ENCODE measurements at regions not wholly inside any gene's neighbourhood (a gene's known extent, or its start where the extent isn't known, plus 50 kb on each side); places are given as distances from the start of the nearest gene placed in this dataset.
"Not testable (repeated sequence)": the region's sequence is repeated elsewhere in the genome, so short reads cannot be mapped to it uniquely, and the experiment has no call there.

GRCh38 chr14:71430321-71430677 is 501.9 kb upstream of the RGS6 start:
- no peaks in the 10 kb centered on the region for H3K27me3 ChIP-seq (ENCODE audit: control insufficient read depth in 2 of 2, insufficient read depth in 2 of 2, low read length in 2 of 2)
- H3K9me3 ChIP-seq (ENCODE audit: control insufficient read depth in 2 of 2, low read length in 2 of 2) = peaks cover 0 to 3% of the 10 kb centered on the region in 2 donors
- no peak overlapping the region for H3K9ac ChIP-seq (ENCODE audit: low read depth in 1 of 2, low read length in 2 of 2)
- H3K4me1 ChIP-seq (ENCODE audit: control insufficient read depth in 2 of 2, insufficient read depth in 2 of 2, low read length in 2 of 2) = peaks cover 4 to 8% of the 10 kb centered on the region in 2 donors
- no peak overlapping the region for H3K4me3 ChIP-seq (ENCODE audit: low read length in 2 of 2)
- no peak overlapping the region for H3K27ac ChIP-seq (ENCODE audit: low read depth in 2 of 2, low read length in 2 of 2)
- no peaks in the 10 kb centered on the region for H3K36me3 ChIP-seq (ENCODE audit: control insufficient read depth in 2 of 2, insufficient read depth in 2 of 2, low read length in 2 of 2)

- no peaks in the 10 kb centered on the region for H3K27me3 ChIP-seq (ENCODE audit: control insufficient read depth in 2 of 2, insufficient read depth in 2 of 2, low read length in 2 of 2)
- no peaks in the 10 kb centered on the region for H3K36me3 ChIP-seq (ENCODE audit: control insufficient read depth in 2 of 2, insufficient read depth in 2 of 2, low read length in 2 of 2)
- no peak overlapping the region for H3K4me3 ChIP-seq (ENCODE audit: low read length in 2 of 2)
- H3K27ac ChIP-seq (ENCODE audit: low read depth in 2 of 2, low read length in 2 of 2) = no peak overlapping the region
- H3K9ac ChIP-seq (ENCODE audit: low read depth in 1 of 2, low read length in 2 of 2) = no peak overlapping the region
- H3K4me1 ChIP-seq (ENCODE audit: control insufficient read depth in 2 of 2, insufficient read depth in 2 of 2, low read length in 2 of 2) = peaks cover 4 to 8% of the 10 kb centered on the region in 2 donors
- no peaks in the 10 kb centered on the region for H3K9me3 ChIP-seq (ENCODE audit: control insufficient read depth in 2 of 2, low read length in 2 of 2)
Measured at GRCh38 chr14:71430678-71431376, 501.4 kb upstream of the RGS6 start.

GRCh38 chr14:71432334-71433110 is 499.7 kb upstream of the RGS6 start:
- Histone ChIP-seq H3K36me3 (ENCODE audit: control insufficient read depth in 2 of 2, insufficient read depth in 2 of 2, low read length in 2 of 2) (no peaks in the 10 kb centered on the region), H3K9me3 (ENCODE audit: control insufficient read depth in 2 of 2, low read length in 2 of 2) (no peaks in the 10 kb centered on the region), H3K4me3 (ENCODE audit: low read length in 2 of 2) (no peak overlapping the region), H3K4me1 (ENCODE audit: control insufficient read depth in 2 of 2, insufficient read depth in 2 of 2, low read length in 2 of 2) (peaks cover 4 to 8% of the 10 kb centered on the region in 2 donors), H3K27me3 (ENCODE audit: control insufficient read depth in 2 of 2, insufficient read depth in 2 of 2, low read length in 2 of 2) (no peaks in the 10 kb centered on the region), H3K27ac (ENCODE audit: low read depth in 2 of 2, low read length in 2 of 2) (no peak overlapping the region), H3K9ac (ENCODE audit: low read depth in 1 of 2, low read length in 2 of 2) (no peak overlapping the region)

- Histone ChIP-seq H3K9me3 (ENCODE audit: control insufficient read depth in 2 of 2, low read length in 2 of 2) (no peaks in the 10 kb centered on the region), H3K27ac (ENCODE audit: low read depth in 2 of 2, low read length in 2 of 2) (no peak overlapping the region), H3K4me3 (ENCODE audit: low read length in 2 of 2) (no peak overlapping the region), H3K9ac (ENCODE audit: low read depth in 1 of 2, low read length in 2 of 2) (no peak overlapping the region), H3K36me3 (ENCODE audit: control insufficient read depth in 2 of 2, insufficient read depth in 2 of 2, low read length in 2 of 2) (no peaks in the 10 kb centered on the region), H3K27me3 (ENCODE audit: control insufficient read depth in 2 of 2, insufficient read depth in 2 of 2, low read length in 2 of 2) (no peaks in the 10 kb centered on the region), H3K4me1 (ENCODE audit: control insufficient read depth in 2 of 2, insufficient read depth in 2 of 2, low read length in 2 of 2) (peaks cover 4 to 8% of the 10 kb centered on the region in 2 donors)
Measured at GRCh38 chr14:71433303-71433702, 498.9 kb upstream of the RGS6 start.

- not testable (repeated sequence) for H3K4me3 ChIP-seq (ENCODE audit: low read length in 2 of 2); H3K9me3 ChIP-seq (ENCODE audit: control insufficient read depth in 2 of 2, low read length in 2 of 2); H3K27me3 ChIP-seq (ENCODE audit: control insufficient read depth in 2 of 2, insufficient read depth in 2 of 2, low read length in 2 of 2); H3K4me1 ChIP-seq (ENCODE audit: control insufficient read depth in 2 of 2, insufficient read depth in 2 of 2, low read length in 2 of 2); H3K9ac ChIP-seq (ENCODE audit: low read depth in 1 of 2, low read length in 2 of 2); H3K36me3 ChIP-seq (ENCODE audit: control insufficient read depth in 2 of 2, insufficient read depth in 2 of 2, low read length in 2 of 2); H3K27ac ChIP-seq (ENCODE audit: low read depth in 2 of 2, low read length in 2 of 2)
Measured at GRCh38 chr14:71435641-71436040, 496.6 kb upstream of the RGS6 start.

GRCh38 chr14:71437870-71438269 is 494.4 kb upstream of the RGS6 start:
- Histone ChIP-seq H3K27me3 (ENCODE audit: control insufficient read depth in 2 of 2, insufficient read depth in 2 of 2, low read length in 2 of 2) (no peaks in the 10 kb centered on the region), H3K9me3 (ENCODE audit: control insufficient read depth in 2 of 2, low read length in 2 of 2) (no peaks in the 10 kb centered on the region), H3K9ac (ENCODE audit: low read depth in 1 of 2, low read length in 2 of 2) (no peak overlapping the region), H3K4me1 (ENCODE audit: control insufficient read depth in 2 of 2, insufficient read depth in 2 of 2, low read length in 2 of 2) (peaks cover 6 to 10% of the 10 kb centered on the region in 2 donors), H3K27ac (ENCODE audit: low read depth in 2 of 2, low read length in 2 of 2) (no peak overlapping the region), H3K36me3 (ENCODE audit: control insufficient read depth in 2 of 2, insufficient read depth in 2 of 2, low read length in 2 of 2) (no peaks in the 10 kb centered on the region), H3K4me3 (ENCODE audit: low read length in 2 of 2) (no peak overlapping the region)

GRCh38 chr14:71438684-71439083 is 493.5 kb upstream of the RGS6 start:
- Histone ChIP-seq H3K36me3 (ENCODE audit: control insufficient read depth in 2 of 2, insufficient read depth in 2 of 2, low read length in 2 of 2) (no peaks in the 10 kb centered on the region), H3K27ac (ENCODE audit: low read depth in 2 of 2, low read length in 2 of 2) (no peak overlapping the region), H3K9ac (ENCODE audit: low read depth in 1 of 2, low read length in 2 of 2) (no peak overlapping the region), H3K9me3 (ENCODE audit: control insufficient read depth in 2 of 2, low read length in 2 of 2) (no peaks in the 10 kb centered on the region), H3K27me3 (ENCODE audit: control insufficient read depth in 2 of 2, insufficient read depth in 2 of 2, low read length in 2 of 2) (no peaks in the 10 kb centered on the region), H3K4me1 (ENCODE audit: control insufficient read depth in 2 of 2, insufficient read depth in 2 of 2, low read length in 2 of 2) (peaks cover 0 to 5% of the 10 kb centered on the region in 2 donors), H3K4me3 (ENCODE audit: low read length in 2 of 2) (no peak overlapping the region)

GRCh38 chr14:71441126-71441525 is 491.1 kb upstream of the RGS6 start:
- Histone ChIP-seq H3K9ac (ENCODE audit: low read depth in 1 of 2, low read length in 2 of 2) (no peak overlapping the region), H3K27ac (ENCODE audit: low read depth in 2 of 2, low read length in 2 of 2) (no peak overlapping the region), H3K36me3 (ENCODE audit: control insufficient read depth in 2 of 2, insufficient read depth in 2 of 2, low read length in 2 of 2) (no peaks in the 10 kb centered on the region), H3K27me3 (ENCODE audit: control insufficient read depth in 2 of 2, insufficient read depth in 2 of 2, low read length in 2 of 2) (no peaks in the 10 kb centered on the region), H3K4me3 (ENCODE audit: low read length in 2 of 2) (no peak overlapping the region), H3K9me3 (ENCODE audit: control insufficient read depth in 2 of 2, low read length in 2 of 2) (no peaks in the 10 kb centered on the region), H3K4me1 (ENCODE audit: control insufficient read depth in 2 of 2, insufficient read depth in 2 of 2, low read length in 2 of 2) (peaks cover 0 to 5% of the 10 kb centered on the region in 2 donors)

GRCh38 chr14:71444030-71444822 is 488.0 kb upstream of the RGS6 start:
- Histone ChIP-seq H3K27ac (ENCODE audit: low read depth in 2 of 2, low read length in 2 of 2) (no peak overlapping the region), H3K9me3 (ENCODE audit: control insufficient read depth in 2 of 2, low read length in 2 of 2) (no peaks in the 10 kb centered on the region), H3K9ac (ENCODE audit: low read depth in 1 of 2, low read length in 2 of 2) (no peak overlapping the region), H3K27me3 (ENCODE audit: control insufficient read depth in 2 of 2, insufficient read depth in 2 of 2, low read length in 2 of 2) (no peaks in the 10 kb centered on the region), H3K4me3 (ENCODE audit: low read length in 2 of 2) (no peak overlapping the region), H3K4me1 (ENCODE audit: control insufficient read depth in 2 of 2, insufficient read depth in 2 of 2, low read length in 2 of 2) (no peaks in the 10 kb centered on the region), H3K36me3 (ENCODE audit: control insufficient read depth in 2 of 2, insufficient read depth in 2 of 2, low read length in 2 of 2) (no peaks in the 10 kb centered on the region)
